ENCODE measurements at regions not wholly inside any gene's neighbourhood (a gene's known extent, or its start where the extent isn't known, plus 50 kb on each side); places are given as distances from the start of the nearest gene placed in this dataset.

GRCh38 chr7:91329571-91329970, 65.3 kb downstream of the FZD1 start:
- ChIA-PET POLR2A (no interaction called here), CTCF (no interaction called here)
- no TSS peak for BruUV-seq (replicated peaks)
- no peak for TF ChIP-seq CTCF (IDR thresholded peaks at IDR 0.05)
- no peak for TF ChIP-seq POLR2AphosphoS5 (IDR thresholded peaks at IDR 0.05; ENCODE audit: low read depth, low read length)
- no peak for TF ChIP-seq TCF7L2 (IDR thresholded peaks at IDR 0.05; ENCODE audit: low read depth, low read length)
- TF ChIP-seq REST (IDR thresholded peaks at IDR 0.05; ENCODE audit: insufficient read depth in 1 of 2, low read depth in 2 of 2, low read length in 1 of 2): no peak
- TF ChIP-seq SIN3A (IDR thresholded peaks at IDR 0.05; ENCODE audit: borderline replicate concordance, insufficient read depth, low read depth, low read length): no peak
- Histone ChIP-seq H3K4me1 (ENCODE audit: control insufficient read depth, insufficient read depth, low read length) (no peaks in the 10 kb centered on the region), H3K27me3 (ENCODE audit: control insufficient read depth, insufficient read depth, low read length) (no peaks in the 10 kb centered on the region), H3K36me3 (ENCODE audit: control insufficient read depth, insufficient read depth, low read length) (no peaks in the 10 kb centered on the region), H3K9me3 (ENCODE audit: control insufficient read depth, insufficient read depth, low read depth, low read length) (no peaks in the 10 kb centered on the region), H3K4me3 (ENCODE audit: low read depth in 2 of 2, low read length in 2 of 2) (no peak overlapping the region), H3K27ac (ENCODE audit: low read length) (no peak overlapping the region)
- ATAC-seq (no peak), DNase-seq (ENCODE audit: low read depth, low spot score) (no peak)
- intact Hi-C loops (cut with micrococcal nuclease; ENCODE audit: unreplicated experiment): no loop called here
- in situ Hi-C loops (cut with HindIII; ENCODE audit: low pct_unique_long_range_greater_than_20kb, low sequenced_read_pairs): no loop called here

- H3K36me3 ChIP-seq (ENCODE audit: control insufficient read depth, insufficient read depth, low read length): no peaks in the 10 kb centered on the region
- H3K4me3 ChIP-seq (ENCODE audit: low read depth in 2 of 2, low read length in 2 of 2): no peak overlapping the region
- no peak overlapping the region for H3K27ac ChIP-seq (ENCODE audit: low read length)
- ATAC-seq: no peak
- ChIA-PET CTCF (no interaction called here), POLR2A (no interaction called here)
- intact Hi-C loops (cut with micrococcal nuclease; ENCODE audit: unreplicated experiment): no loop called here
- in situ Hi-C loops (cut with HindIII; ENCODE audit: low pct_unique_long_range_greater_than_20kb, low sequenced_read_pairs): no loop called here
- DNase-seq (ENCODE audit: low read depth, low spot score): no peak
- H3K4me1 ChIP-seq (ENCODE audit: control insufficient read depth, insufficient read depth, low read length): no peaks in the 10 kb centered on the region
- no peak for TF ChIP-seq REST (IDR thresholded peaks at IDR 0.05; ENCODE audit: insufficient read depth in 1 of 2, low read depth in 2 of 2, low read length in 1 of 2)
- TF ChIP-seq SIN3A (IDR thresholded peaks at IDR 0.05; ENCODE audit: borderline replicate concordance, insufficient read depth, low read depth, low read length): no peak
- TF ChIP-seq POLR2AphosphoS5 (IDR thresholded peaks at IDR 0.05; ENCODE audit: low read depth, low read length): no peak
- no peak for TF ChIP-seq CTCF (IDR thresholded peaks at IDR 0.05)
- TF ChIP-seq TCF7L2 (IDR thresholded peaks at IDR 0.05; ENCODE audit: low read depth, low read length): no peak
- no peaks in the 10 kb centered on the region for H3K27me3 ChIP-seq (ENCODE audit: control insufficient read depth, insufficient read depth, low read length)
- BruUV-seq (replicated peaks): no TSS peak
- no peaks in the 10 kb centered on the region for H3K9me3 ChIP-seq (ENCODE audit: control insufficient read depth, insufficient read depth, low read depth, low read length)
Measured at GRCh38 chr7:91330191-91330808, 66.1 kb downstream of the FZD1 start.

Data from Panc1 (cell line).